Gastrocnemius medialis (tissue), 4 donors: ENCODE measurements at regions not wholly inside any gene's neighbourhood (a gene's known extent, or its start where the extent isn't known, plus 50 kb on each side); places are given as distances from the start of the nearest gene placed in this dataset.

Source experiments
- ATAC-seq, 2 donors: fragments of 150-250 bp; one replicate each; pipeline ENCODE4 v1.9.1; 2016
- DNase-seq, 2 donors: peaks; one replicate each; pipeline ENCODE4 v3.0.0-alpha.2; 2019
- H3K27ac ChIP-seq, 4 donors: fragments of 200-600 bp; sonication (generic); 1 replicate in 1 of 4; 2 replicates in 3 of 4; pipeline ENCODE4 v1.5.1; 2016 to 2018; ENCODE audit warnings: mild to moderate bottlenecking in 2 of 4, moderate library complexity in 1 of 4
- H3K27me3 ChIP-seq, 3 donors: fragments of 200-600 bp; sonication (generic) in 2 of 3; 1 replicate in 1 of 3; 2 replicates in 2 of 3; pipeline versions ENCODE4 v1.5.1 to v1.6.0; 2016 to 2019; ENCODE audit warnings: mild to moderate bottlenecking in 1 of 3, moderate library complexity in 1 of 3
- H3K36me3 ChIP-seq, 2 donors: fragments of 200-600 bp; sonication (generic) in 1 of 2; one replicate each; pipeline ENCODE4 v1.5.1; 2017 to 2018
- H3K4me1 ChIP-seq, 2 donors: fragments of 200-600 bp; sonication (generic) in 1 of 2; one replicate each; pipeline ENCODE4 v1.5.1; 2016 to 2017; ENCODE audit warnings: mild to moderate bottlenecking in 2 of 2
- H3K4me3 ChIP-seq, 4 donors: fragments of 200-600 bp; sonication (generic) in 3 of 4; 1 replicate in 1 of 4; 2 replicates in 3 of 4; pipeline ENCODE4 v1.5.1; 2016 to 2019; ENCODE audit warnings: mild to moderate bottlenecking in 2 of 4
- H3K9me3 ChIP-seq, 3 donors: fragments of 200-600 bp; sonication (generic) in 2 of 3; 1 replicate in 1 of 3; 2 replicates in 2 of 3; pipeline ENCODE4 v1.5.1; 2016 to 2019
- CTCF ChIP-seq, 5 experiments: fragments of 450-650 bp in 3 of 5; fragments of 200-600 bp in 2 of 5; sonication (generic) in 2 of 5; IDR thresholded peaks in 4 of 5; conservative IDR thresholded peaks in 1 of 5; 1 replicate in 4 of 5; 2 replicates in 1 of 5; pipeline ENCODE4 v1.5.1; 2016 to 2019; ENCODE audit warnings: antibody characterized with exemption in 5 of 5, mild to moderate bottlenecking in 3 of 5, moderate library complexity in 3 of 5
- POLR2A ChIP-seq, 2 donors: fragments of 450-650 bp; IDR thresholded peaks; one replicate each; pipeline ENCODE4 v1.6.1; 2017; ENCODE audit warnings: antibody characterized with exemption in 2 of 2, mild to moderate bottlenecking in 2 of 2, moderate library complexity in 2 of 2
- in situ Hi-C, 4 donors: fragments of 200-750 bp; cut with MboI; loops; one replicate each; pipeline versions ENCODE4 v1.15.0 to v1.8.0; 2017; ENCODE audit warnings: low sequenced_read_pairs in 4 of 4
- intact Hi-C: fragments of 100-400 bp; cut with DNase I; formaldehyde crosslinking; loops from one replicate; pipeline ENCODE4 v1.15.1; 2023; ENCODE audit warnings: low total_unique reads

- intact Hi-C loops (no loop called here), in situ Hi-C loops (no loop called here)
- ATAC-seq (no peak), DNase-seq (no peak)
- no peaks in the 10 kb centered on the region for H3K27me3 ChIP-seq
- H3K4me1 ChIP-seq = no peaks in the 10 kb centered on the region
- no peaks in the 10 kb centered on the region for H3K36me3 ChIP-seq
- H3K4me3 ChIP-seq = no peak overlapping the region
- TF ChIP-seq CTCF (IDR thresholded peaks at IDR 0.05 in 4 of 5, conservative IDR thresholded peaks at IDR 0.05 in 1 of 5) (no peak), POLR2A (IDR thresholded peaks at IDR 0.05) (no peak)
- H3K27ac ChIP-seq = no peak overlapping the region
- H3K9me3 ChIP-seq = no peaks in the 10 kb centered on the region
Measured at GRCh38 chr4:159632031-159632430, 529.2 kb downstream of the RAPGEF2 start.

- intact Hi-C loops = no loop called here
Measured at GRCh38 chr4:159639671-159640323, 536.9 kb downstream of the RAPGEF2 start.

DNA sequence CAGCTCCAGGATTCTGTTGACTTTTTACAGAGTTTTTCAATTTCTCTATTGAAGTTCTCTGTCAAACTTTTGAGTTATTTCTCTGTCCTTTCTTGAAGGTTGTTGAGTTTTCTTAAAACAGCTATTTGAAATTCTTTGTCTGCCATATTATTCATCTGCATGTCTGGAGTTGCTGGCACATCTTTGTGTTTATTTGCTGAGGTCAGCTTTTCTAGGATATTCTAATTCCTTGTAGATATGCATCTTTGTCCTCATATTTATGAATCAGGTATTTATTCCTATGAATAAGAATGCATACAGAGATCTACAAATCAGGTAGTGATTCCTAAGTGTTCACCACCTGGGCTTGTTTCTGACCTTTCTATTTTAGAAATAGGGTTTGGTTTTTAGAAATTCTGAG lies 546.4 kb downstream of the RAPGEF2 start:
- no peak overlapping the region for H3K4me3 ChIP-seq
- no peak for DNase-seq
- in situ Hi-C loops (no loop called here), intact Hi-C loops (no loop called here)
- no peaks in the 10 kb centered on the region for H3K9me3 ChIP-seq
- no peak for TF ChIP-seq CTCF (IDR thresholded peaks at IDR 0.05 in 4 of 5, conservative IDR thresholded peaks at IDR 0.05 in 1 of 5)
- TF ChIP-seq POLR2A (IDR thresholded peaks at IDR 0.05) = no peak
- no peaks in the 10 kb centered on the region for H3K4me1 ChIP-seq
- H3K36me3 ChIP-seq = no peaks in the 10 kb centered on the region
- no peak for ATAC-seq
- no peak overlapping the region for H3K27ac ChIP-seq
- H3K27me3 ChIP-seq = no peaks in the 10 kb centered on the region

More at GRCh38 chr4:159639671-159640323, 536.9 kb downstream of the RAPGEF2 start:
- in situ Hi-C loops = no loop called here
- no peak overlapping the region for H3K4me3 ChIP-seq
- TF ChIP-seq POLR2A (IDR thresholded peaks at IDR 0.05) (no peak), CTCF (IDR thresholded peaks at IDR 0.05 in 4 of 5, conservative IDR thresholded peaks at IDR 0.05 in 1 of 5) (no peak)
- H3K4me1 ChIP-seq = no peaks in the 10 kb centered on the region
- no peak for ATAC-seq
- no peaks in the 10 kb centered on the region for H3K9me3 ChIP-seq
- no peak overlapping the region for H3K27ac ChIP-seq
- no peaks in the 10 kb centered on the region for H3K36me3 ChIP-seq
- H3K27me3 ChIP-seq = no peaks in the 10 kb centered on the region
- no peak for DNase-seq

DNA sequence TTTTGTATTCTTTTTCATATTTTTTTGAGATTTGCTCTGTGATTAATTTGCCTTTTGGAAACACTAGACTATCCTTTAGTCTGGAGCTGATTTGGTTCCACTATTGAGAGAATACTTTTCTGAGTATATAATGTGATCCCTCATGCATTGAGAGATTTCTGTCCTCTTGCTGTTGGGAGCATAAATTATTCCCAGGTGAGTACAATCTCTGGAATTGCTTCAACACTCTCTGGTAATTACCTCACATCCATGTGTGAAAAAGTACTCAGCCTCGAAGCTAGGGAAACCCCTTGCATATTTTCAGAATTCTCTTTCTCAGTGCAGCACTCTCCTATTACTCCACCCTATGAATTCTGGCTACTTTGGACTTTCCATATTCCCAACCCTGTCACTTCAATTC lies 550.0 kb downstream of the RAPGEF2 start:
- in situ Hi-C loops (no loop called here), intact Hi-C loops (no loop called here)
- ATAC-seq (no peak), DNase-seq (no peak)
- no peak overlapping the region for H3K27ac ChIP-seq
- no peaks in the 10 kb centered on the region for H3K9me3 ChIP-seq
- TF ChIP-seq CTCF (IDR thresholded peaks at IDR 0.05 in 4 of 5, conservative IDR thresholded peaks at IDR 0.05 in 1 of 5) (no peak), POLR2A (IDR thresholded peaks at IDR 0.05) (no peak)
- H3K27me3 ChIP-seq = no peaks in the 10 kb centered on the region
- no peaks in the 10 kb centered on the region for H3K36me3 ChIP-seq
- no peaks in the 10 kb centered on the region for H3K4me1 ChIP-seq
- H3K4me3 ChIP-seq = no peak overlapping the region

GRCh38 chr4:159655547-159655946 lies 552.7 kb downstream of the RAPGEF2 start:
- H3K27me3 ChIP-seq = no peaks in the 10 kb centered on the region
- no peak overlapping the region for H3K4me3 ChIP-seq
- H3K36me3 ChIP-seq = no peaks in the 10 kb centered on the region
- ATAC-seq (no peak), DNase-seq (no peak)
- no peaks in the 10 kb centered on the region for H3K4me1 ChIP-seq
- H3K27ac ChIP-seq = no peak overlapping the region
- in situ Hi-C loops = no loop called here
- intact Hi-C loops = no loop called here
- TF ChIP-seq POLR2A (IDR thresholded peaks at IDR 0.05) (no peak), CTCF (IDR thresholded peaks at IDR 0.05 in 4 of 5, conservative IDR thresholded peaks at IDR 0.05 in 1 of 5) (no peak)
- H3K9me3 ChIP-seq = no peaks in the 10 kb centered on the region
